ENCODE measurements at regions not wholly inside any gene's neighbourhood (a gene's known extent, or its start where the extent isn't known, plus 50 kb on each side); places are given as distances from the start of the nearest gene placed in this dataset.

- Histone ChIP-seq H3K79me2 (ENCODE audit: control insufficient read depth, insufficient read depth, low read length) (no peaks in the 10 kb centered on the region), H2AFZ (ENCODE audit: low read length) (no peak overlapping the region), H3K27me3 (ENCODE audit: control insufficient read depth, insufficient read depth, low read length) (no peaks in the 10 kb centered on the region), H4K20me1 (ENCODE audit: control insufficient read depth, extremely low read depth, insufficient read depth, low read length) (no peaks in the 10 kb centered on the region), H3K4me3 (replicated peaks in 1 of 4; ENCODE audit: control extremely low read depth in 1 of 4, insufficient read depth in 1 of 4, low read depth in 3 of 4, low read length in 4 of 4) (no peak overlapping the region), H3K9ac (ENCODE audit: insufficient read depth, low read length) (no peak overlapping the region), H3K36me3 (ENCODE audit: control insufficient read depth, insufficient read depth, low read length) (no peaks in the 10 kb centered on the region), H3K9me3 (ENCODE audit: control insufficient read depth, insufficient read depth, low read depth, low read length) (no peaks in the 10 kb centered on the region), H3K4me2 (ENCODE audit: extremely low read depth, insufficient read depth, low read length) (no peak overlapping the region), H3K4me1 (ENCODE audit: control insufficient read depth, extremely low read depth, insufficient read depth, low read length) (no peaks in the 10 kb centered on the region), H3K27ac (ENCODE audit: insufficient read depth, low read length) (no peak overlapping the region)
- DNase-seq (ENCODE audit: low read depth in 2 of 2), result no peak
- TF ChIP-seq, protein P1, sequence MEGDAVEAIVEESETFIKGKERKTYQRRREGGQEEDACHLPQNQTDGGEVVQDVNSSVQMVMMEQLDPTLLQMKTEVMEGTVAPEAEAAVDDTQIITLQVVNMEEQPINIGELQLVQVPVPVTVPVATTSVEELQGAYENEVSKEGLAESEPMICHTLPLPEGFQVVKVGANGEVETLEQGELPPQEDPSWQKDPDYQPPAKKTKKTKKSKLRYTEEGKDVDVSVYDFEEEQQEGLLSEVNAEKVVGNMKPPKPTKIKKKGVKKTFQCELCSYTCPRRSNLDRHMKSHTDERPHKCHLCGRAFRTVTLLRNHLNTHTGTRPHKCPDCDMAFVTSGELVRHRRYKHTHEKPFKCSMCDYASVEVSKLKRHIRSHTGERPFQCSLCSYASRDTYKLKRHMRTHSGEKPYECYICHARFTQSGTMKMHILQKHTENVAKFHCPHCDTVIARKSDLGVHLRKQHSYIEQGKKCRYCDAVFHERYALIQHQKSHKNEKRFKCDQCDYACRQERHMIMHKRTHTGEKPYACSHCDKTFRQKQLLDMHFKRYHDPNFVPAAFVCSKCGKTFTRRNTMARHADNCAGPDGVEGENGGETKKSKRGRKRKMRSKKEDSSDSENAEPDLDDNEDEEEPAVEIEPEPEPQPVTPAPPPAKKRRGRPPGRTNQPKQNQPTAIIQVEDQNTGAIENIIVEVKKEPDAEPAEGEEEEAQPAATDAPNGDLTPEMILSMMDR (conservative IDR thresholded peaks at IDR 0.05 in 1 of 2, IDR thresholded peaks at IDR 0.05 in 1 of 2; ENCODE audit: low read depth in 1 of 2, low read length in 2 of 2), result no peak
- TF ChIP-seq EZH2 (IDR thresholded peaks at IDR 0.05; ENCODE audit: low read length, missing control alignments), result no peak
Measured at GRCh38 chr2:129366263-129366662, 613.2 kb upstream of the RAB6C start.

- Histone ChIP-seq H3K9me3 (ENCODE audit: control insufficient read depth, insufficient read depth, low read depth, low read length) (no peaks in the 10 kb centered on the region), H3K4me3 (replicated peaks in 1 of 4; ENCODE audit: control extremely low read depth in 1 of 4, insufficient read depth in 1 of 4, low read depth in 3 of 4, low read length in 4 of 4) (no peak overlapping the region), H2AFZ (ENCODE audit: low read length) (no peak overlapping the region), H3K27me3 (ENCODE audit: control insufficient read depth, insufficient read depth, low read length) (no peaks in the 10 kb centered on the region), H3K27ac (ENCODE audit: insufficient read depth, low read length) (no peak overlapping the region), H3K36me3 (ENCODE audit: control insufficient read depth, insufficient read depth, low read length) (no peaks in the 10 kb centered on the region), H3K4me1 (ENCODE audit: control insufficient read depth, extremely low read depth, insufficient read depth, low read length) (no peaks in the 10 kb centered on the region), H3K9ac (ENCODE audit: insufficient read depth, low read length) (no peak overlapping the region), H4K20me1 (ENCODE audit: control insufficient read depth, extremely low read depth, insufficient read depth, low read length) (no peaks in the 10 kb centered on the region), H3K4me2 (ENCODE audit: extremely low read depth, insufficient read depth, low read length) (no peak overlapping the region), H3K79me2 (ENCODE audit: control insufficient read depth, insufficient read depth, low read length) (no peaks in the 10 kb centered on the region)
- TF ChIP-seq, protein P1 (conservative IDR thresholded peaks at IDR 0.05 in 1 of 2, IDR thresholded peaks at IDR 0.05 in 1 of 2; ENCODE audit: low read depth in 1 of 2, low read length in 2 of 2), result no peak
- no peak for TF ChIP-seq EZH2 (IDR thresholded peaks at IDR 0.05; ENCODE audit: low read length, missing control alignments)
- no peak for DNase-seq (ENCODE audit: low read depth in 2 of 2)
Measured at GRCh38 chr2:129367107-129367506, 612.4 kb upstream of the RAB6C start.

- H3K79me2 ChIP-seq (ENCODE audit: control insufficient read depth, insufficient read depth, low read length), result no peaks in the 10 kb centered on the region
- no peak overlapping the region for H3K4me2 ChIP-seq (ENCODE audit: extremely low read depth, insufficient read depth, low read length)
- H3K4me3 ChIP-seq (replicated peaks in 1 of 4; ENCODE audit: control extremely low read depth in 1 of 4, insufficient read depth in 1 of 4, low read depth in 3 of 4, low read length in 4 of 4), result no peak overlapping the region
- TF ChIP-seq, protein P1 (conservative IDR thresholded peaks at IDR 0.05 in 1 of 2, IDR thresholded peaks at IDR 0.05 in 1 of 2; ENCODE audit: low read depth in 1 of 2, low read length in 2 of 2), result no peak
- TF ChIP-seq EZH2 (IDR thresholded peaks at IDR 0.05; ENCODE audit: low read length, missing control alignments), result no peak
- H2AFZ ChIP-seq (ENCODE audit: low read length), result no peak overlapping the region
- no peak for DNase-seq (ENCODE audit: low read depth in 2 of 2)
- H3K27me3 ChIP-seq (ENCODE audit: control insufficient read depth, insufficient read depth, low read length), result no peaks in the 10 kb centered on the region
- H3K9me3 ChIP-seq (ENCODE audit: control insufficient read depth, insufficient read depth, low read depth, low read length), result no peaks in the 10 kb centered on the region
- no peak overlapping the region for H3K27ac ChIP-seq (ENCODE audit: insufficient read depth, low read length)
- no peaks in the 10 kb centered on the region for H3K4me1 ChIP-seq (ENCODE audit: control insufficient read depth, extremely low read depth, insufficient read depth, low read length)
- no peak overlapping the region for H3K9ac ChIP-seq (ENCODE audit: insufficient read depth, low read length)
- no peaks in the 10 kb centered on the region for H3K36me3 ChIP-seq (ENCODE audit: control insufficient read depth, insufficient read depth, low read length)
- no peaks in the 10 kb centered on the region for H4K20me1 ChIP-seq (ENCODE audit: control insufficient read depth, extremely low read depth, insufficient read depth, low read length)
Measured at GRCh38 chr2:129369437-129369836, 610.0 kb upstream of the RAB6C start.
